ENCODE measurements at regions not wholly inside any gene's neighbourhood (a gene's known extent, or its start where the extent isn't known, plus 50 kb on each side); places are given as distances from the start of the nearest gene placed in this dataset.

DNA sequence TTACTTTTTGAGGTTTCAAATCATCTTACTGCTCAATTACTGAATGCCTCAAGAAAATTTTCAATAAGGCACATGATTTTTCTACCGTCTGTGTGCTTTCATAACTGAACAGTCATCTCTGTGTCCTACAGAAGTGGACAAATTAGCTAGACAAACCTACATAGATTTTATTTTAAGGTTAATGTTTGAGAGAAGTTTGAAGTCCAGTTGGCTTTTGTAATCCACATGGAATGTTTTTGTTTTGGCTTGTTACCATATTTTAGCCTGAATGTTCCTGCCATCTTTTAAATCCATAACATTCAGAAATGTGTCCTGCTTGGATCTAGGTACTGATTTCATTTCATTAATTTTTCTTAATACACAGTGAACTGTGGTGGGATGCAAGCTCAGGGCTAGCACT is 730.1 kb downstream of the IGSF11 start (continued):
- TF ChIP-seq, protein P1, sequence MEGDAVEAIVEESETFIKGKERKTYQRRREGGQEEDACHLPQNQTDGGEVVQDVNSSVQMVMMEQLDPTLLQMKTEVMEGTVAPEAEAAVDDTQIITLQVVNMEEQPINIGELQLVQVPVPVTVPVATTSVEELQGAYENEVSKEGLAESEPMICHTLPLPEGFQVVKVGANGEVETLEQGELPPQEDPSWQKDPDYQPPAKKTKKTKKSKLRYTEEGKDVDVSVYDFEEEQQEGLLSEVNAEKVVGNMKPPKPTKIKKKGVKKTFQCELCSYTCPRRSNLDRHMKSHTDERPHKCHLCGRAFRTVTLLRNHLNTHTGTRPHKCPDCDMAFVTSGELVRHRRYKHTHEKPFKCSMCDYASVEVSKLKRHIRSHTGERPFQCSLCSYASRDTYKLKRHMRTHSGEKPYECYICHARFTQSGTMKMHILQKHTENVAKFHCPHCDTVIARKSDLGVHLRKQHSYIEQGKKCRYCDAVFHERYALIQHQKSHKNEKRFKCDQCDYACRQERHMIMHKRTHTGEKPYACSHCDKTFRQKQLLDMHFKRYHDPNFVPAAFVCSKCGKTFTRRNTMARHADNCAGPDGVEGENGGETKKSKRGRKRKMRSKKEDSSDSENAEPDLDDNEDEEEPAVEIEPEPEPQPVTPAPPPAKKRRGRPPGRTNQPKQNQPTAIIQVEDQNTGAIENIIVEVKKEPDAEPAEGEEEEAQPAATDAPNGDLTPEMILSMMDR (IDR thresholded peaks at IDR 0.05 in 2 of 3, conservative IDR thresholded peaks at IDR 0.05 in 1 of 3; ENCODE audit: insufficient read depth in 2 of 3, low read depth in 1 of 3, low read length in 3 of 3): no peak
- TF ChIP-seq HOXB6 (CRISPR knock-in tag; IDR thresholded peaks at IDR 0.05; ENCODE audit: borderline replicate concordance) (no peak), PRPF4 (IDR thresholded peaks at IDR 0.05; ENCODE audit: insufficient read depth, low read depth, low read length, poor library complexity, severe bottlenecking) (no peak), TEAD4 (IDR thresholded peaks at IDR 0.05; ENCODE audit: low read length) (no peak), TEAD4 (CRISPR knock-in tag; IDR thresholded peaks at IDR 0.05; ENCODE audit: borderline replicate concordance) (no peak), ARID1B (IDR thresholded peaks at IDR 0.05) (no peak), ZNF444 (CRISPR knock-in tag; IDR thresholded peaks at IDR 0.05) (no peak), ZNF436 (CRISPR knock-in tag; IDR thresholded peaks at IDR 0.05) (no peak), HSF4 (CRISPR knock-in tag; IDR thresholded peaks at IDR 0.05; ENCODE audit: borderline replicate concordance) (no peak)
- TF ChIP-seq, protein P2, sequence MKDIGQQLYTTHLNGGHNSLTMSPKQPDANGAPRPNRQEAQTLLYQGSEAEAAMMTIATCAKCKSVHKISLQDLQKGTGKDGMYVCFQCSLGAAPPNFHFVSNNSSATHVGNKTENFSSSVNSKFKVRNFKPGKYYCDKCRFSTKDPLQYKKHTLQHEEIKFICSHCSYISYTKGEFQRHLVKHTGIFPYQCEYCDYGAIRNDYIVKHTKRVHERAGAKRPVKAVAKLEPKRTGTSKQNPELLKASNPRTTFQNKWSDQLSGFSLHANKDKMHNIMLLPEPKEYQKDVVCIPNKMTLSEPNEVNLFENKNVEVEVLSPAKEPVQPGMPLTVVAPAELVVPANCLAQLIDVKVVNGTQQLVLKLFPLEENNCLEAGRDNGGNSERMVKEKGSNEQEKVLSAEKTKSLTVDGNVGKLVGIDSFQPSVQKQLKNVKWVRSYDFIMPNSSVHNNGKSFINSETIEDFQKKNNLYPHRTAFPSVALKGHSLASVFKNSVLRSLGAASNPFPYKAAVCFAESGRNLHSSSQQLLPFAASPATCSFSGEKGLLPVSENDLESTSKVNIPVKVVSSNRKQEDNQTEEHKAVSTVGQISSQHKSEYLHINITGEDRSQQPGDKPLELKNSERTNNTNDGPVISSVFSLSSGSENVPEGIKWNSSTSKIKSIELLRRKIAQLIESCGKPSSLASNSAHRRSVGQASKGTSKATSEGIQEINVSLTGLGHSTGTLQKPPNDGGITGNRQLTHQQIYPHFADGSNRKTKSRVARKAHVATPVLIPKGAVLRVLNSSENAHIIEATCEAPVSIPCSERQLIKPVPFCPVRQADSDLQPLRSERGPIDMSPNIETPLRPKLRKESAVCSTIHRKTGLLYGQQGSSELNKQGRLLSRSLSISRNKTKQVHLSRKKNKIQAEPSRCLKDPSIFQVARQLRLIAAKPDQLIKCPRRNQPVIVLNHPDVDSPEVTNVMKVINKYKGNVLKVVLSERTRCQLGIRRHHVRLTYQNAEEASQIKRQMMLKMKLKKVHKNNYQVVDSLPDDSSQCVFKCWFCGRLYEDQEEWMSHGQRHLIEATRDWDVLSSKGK (CRISPR knock-in tag; IDR thresholded peaks at IDR 0.05): no peak

Measured in K562 (cell line).